MM.1S (cell line): ENCODE measurements at regions not wholly inside any gene's neighbourhood (a gene's known extent, or its start where the extent isn't known, plus 50 kb on each side); places are given as distances from the start of the nearest gene placed in this dataset.
"Not testable (repeated sequence)": the region's sequence is repeated elsewhere in the genome, so short reads cannot be mapped to it uniquely, and the experiment has no call there.

ENCODE experiments used
- DNase-seq: peaks from one replicate; pipeline ENCODE4 v3.0.0-alpha.2; 2015
- H2AFZ ChIP-seq: fragments of 300-600 bp; sonication (generic); 2 replicates; pipeline ENCODE4 v1.6.0; 2016; ENCODE audit warnings: antibody characterized with exemption, low read length
- H3F3A ChIP-seq: fragments of 300-600 bp; sonication (generic); 2 replicates; pipeline ENCODE4 v1.6.1; 2016; ENCODE audit warnings: mild to moderate bottlenecking, antibody characterized with exemption, low read length, moderate library complexity, mixed read lengths; ENCODE audit not compliant: insufficient read depth
- H3K27ac ChIP-seq: fragments of 300-600 bp; sonication (generic); 2 replicates; pipeline ENCODE4 v1.5.1; 2016; ENCODE audit warnings: mild to moderate bottlenecking, low read length
- H3K27me3 ChIP-seq: fragments of 300-600 bp; sonication (generic); replicated peaks from 2 replicates; pipeline ENCODE4 v1.6.0; 2016; ENCODE audit warnings: low read length; ENCODE audit not compliant: insufficient read depth
- H3K36me3 ChIP-seq: fragments of 300-600 bp; sonication (generic); replicated peaks from 2 replicates; pipeline ENCODE4 v1.6.1; 2016; ENCODE audit warnings: mild to moderate bottlenecking, low read length, mixed read lengths; ENCODE audit not compliant: insufficient read depth
- H3K4me1 ChIP-seq: fragments of 300-600 bp; sonication (generic); 2 replicates; pipeline ENCODE4 v1.6.1; 2016; ENCODE audit warnings: low read length, mixed read lengths
- H3K4me2 ChIP-seq: fragments of 300-600 bp; sonication (generic); 2 replicates; pipeline ENCODE4 v1.6.0; 2016; ENCODE audit warnings: low read depth, low read length
- H3K4me3 ChIP-seq: fragments of 300-600 bp; sonication (generic); 2 replicates; pipeline ENCODE4 v1.5.1; 2016; ENCODE audit warnings: low read length, mixed read lengths
- H3K79me2 ChIP-seq: fragments of 300-600 bp; sonication (generic); 2 replicates; pipeline ENCODE4 v1.6.1; 2016; ENCODE audit warnings: mixed run types, low read length, mixed read lengths
- H3K9ac ChIP-seq: fragments of 300-600 bp; sonication (generic); 2 replicates; pipeline ENCODE4 v1.6.1; 2016; ENCODE audit warnings: low read length, mixed read lengths
- H3K9me2 ChIP-seq: fragments of 300-600 bp; sonication (generic); replicated peaks from 2 replicates; pipeline ENCODE4 v1.6.1; 2016; ENCODE audit warnings: mild to moderate bottlenecking, low read length, mixed read lengths; ENCODE audit not compliant: insufficient read depth
- H3K9me3 ChIP-seq: fragments of 300-600 bp; sonication (generic); replicated peaks from 2 replicates; pipeline ENCODE4 v1.6.1; 2016; ENCODE audit warnings: mild to moderate bottlenecking, low read length, mixed read lengths; ENCODE audit not compliant: insufficient read depth
- H4K20me1 ChIP-seq: fragments of 300-600 bp; sonication (generic); 2 replicates; pipeline ENCODE4 v1.6.1; 2016; ENCODE audit warnings: mild to moderate bottlenecking, low read length, moderate library complexity, mixed read lengths; ENCODE audit not compliant: insufficient read depth
- CTCF ChIP-seq: fragments of 300-600 bp; sonication (generic); IDR thresholded peaks from 2 replicates; pipeline ENCODE4 v1.5.1; 2016; ENCODE audit warnings: antibody characterized with exemption, low read length, mixed read lengths
- EZH2 ChIP-seq: fragments of 300-600 bp; sonication (generic); optimal IDR thresholded peaks from 2 replicates; pipeline ENCODE3; 2017; ENCODE audit warnings: low read depth, mild to moderate bottlenecking, antibody characterized with exemption, low read length, mixed read lengths
- EZH2phosphoT487 ChIP-seq: fragments of 300-600 bp; sonication (generic); IDR thresholded peaks from 2 replicates; pipeline ENCODE4 v1.6.1; 2018; ENCODE audit warnings: antibody characterized with exemption, low read length

- no peaks in the 10 kb centered on the region for H3F3A ChIP-seq
- no peaks in the 10 kb centered on the region for H3K4me1 ChIP-seq
- H3K9me2 ChIP-seq = no peaks in the 10 kb centered on the region
- H3K4me3 ChIP-seq = no peak overlapping the region
- DNase-seq = no peak
- TF ChIP-seq EZH2 (no peak), CTCF (no peak), EZH2phosphoT487 (no peak)
- no peaks in the 10 kb centered on the region for H3K36me3 ChIP-seq
- no peak overlapping the region for H3K27ac ChIP-seq
- H2AFZ ChIP-seq = no peak overlapping the region
- no peaks in the 10 kb centered on the region for H3K79me2 ChIP-seq
- no peak overlapping the region for H3K9ac ChIP-seq
- no peaks in the 10 kb centered on the region for H3K27me3 ChIP-seq
- no peaks in the 10 kb centered on the region for H4K20me1 ChIP-seq
- no peak overlapping the region for H3K4me2 ChIP-seq
- no peaks in the 10 kb centered on the region for H3K9me3 ChIP-seq
Observed at GRCh38 chr10:30141423-30141822, 82.0 kb upstream of the JCAD start.

- no peak overlapping the region for H3K27ac ChIP-seq
- no peaks in the 10 kb centered on the region for H3K9me2 ChIP-seq
- DNase-seq = no peak
- H3K4me2 ChIP-seq = no peak overlapping the region
- no peaks in the 10 kb centered on the region for H4K20me1 ChIP-seq
- no peaks in the 10 kb centered on the region for H3K79me2 ChIP-seq
- no peaks in the 10 kb centered on the region for H3K27me3 ChIP-seq
- no peaks in the 10 kb centered on the region for H3K9me3 ChIP-seq
- H3F3A ChIP-seq = no peaks in the 10 kb centered on the region
- no peak overlapping the region for H3K9ac ChIP-seq
- no peaks in the 10 kb centered on the region for H3K4me1 ChIP-seq
- H3K4me3 ChIP-seq = no peak overlapping the region
- H3K36me3 ChIP-seq = no peaks in the 10 kb centered on the region
- TF ChIP-seq EZH2 = no peak
- TF ChIP-seq EZH2phosphoT487 = no peak
- no peak for TF ChIP-seq CTCF
- H2AFZ ChIP-seq = no peak overlapping the region
Observed at GRCh38 chr10:30134171-30134945, 75.0 kb upstream of the JCAD start.

- H4K20me1 ChIP-seq = no peaks in the 10 kb centered on the region
- no peaks in the 10 kb centered on the region for H3F3A ChIP-seq
- no peak overlapping the region for H3K4me3 ChIP-seq
- no peaks in the 10 kb centered on the region for H3K9me3 ChIP-seq
- TF ChIP-seq EZH2 (no peak), EZH2phosphoT487 (no peak), CTCF (no peak)
- H2AFZ ChIP-seq = no peak overlapping the region
- H3K4me2 ChIP-seq = no peak overlapping the region
- no peaks in the 10 kb centered on the region for H3K36me3 ChIP-seq
- no peaks in the 10 kb centered on the region for H3K79me2 ChIP-seq
- H3K9ac ChIP-seq = no peak overlapping the region
- no peaks in the 10 kb centered on the region for H3K27me3 ChIP-seq
- H3K9me2 ChIP-seq = no peaks in the 10 kb centered on the region
- H3K27ac ChIP-seq = no peak overlapping the region
- no peaks in the 10 kb centered on the region for H3K4me1 ChIP-seq
- no peak for DNase-seq
Observed at GRCh38 chr10:30133198-30133597, 73.8 kb upstream of the JCAD start.

GRCh38 chr10:30131369-30131768, 72.0 kb upstream of the JCAD start:
- H3K27me3 ChIP-seq, H3K9me3 ChIP-seq: not testable (repeated sequence)

GRCh38 chr10:30129326-30129725, 69.9 kb upstream of the JCAD start:
- not testable (repeated sequence) for H3K27me3 ChIP-seq, H4K20me1 ChIP-seq, H3K9me2 ChIP-seq, H3F3A ChIP-seq, H3K79me2 ChIP-seq, H3K9me3 ChIP-seq, H3K4me1 ChIP-seq, H3K9ac ChIP-seq, H3K36me3 ChIP-seq, H2AFZ ChIP-seq, H3K4me3 ChIP-seq, H3K4me2 ChIP-seq, H3K27ac ChIP-seq, DNase-seq

More at GRCh38 chr10:30131369-30131768, 72.0 kb upstream of the JCAD start:
- H3K4me3 ChIP-seq, H3K9me2 ChIP-seq, H3K27ac ChIP-seq, DNase-seq, H3F3A ChIP-seq, H3K9ac ChIP-seq, H4K20me1 ChIP-seq, H3K36me3 ChIP-seq, H3K79me2 ChIP-seq, H2AFZ ChIP-seq, H3K4me1 ChIP-seq, H3K4me2 ChIP-seq: not testable (repeated sequence)
